ENCODE measurements at regions not wholly inside any gene's neighbourhood (a gene's known extent, or its start where the extent isn't known, plus 50 kb on each side); places are given as distances from the start of the nearest gene placed in this dataset.

GRCh38 chr12:84436134-84436533, 476.5 kb downstream of the SLC6A15 start:
- H3K4me1 ChIP-seq (ENCODE audit: control insufficient read depth in 4 of 4, insufficient read depth in 4 of 4, low read length in 3 of 4) = no peaks in the 10 kb centered on the region
- WGBS = 72% methylated on average over 1 of the region's 1 CpG
- H3K27ac ChIP-seq (ENCODE audit: low read depth in 1 of 2, low read length in 2 of 2) = no peak overlapping the region
- no peak overlapping the region for H3K4me3 ChIP-seq (ENCODE audit: low read depth in 1 of 3, low read length in 3 of 3)
- no peak overlapping the region for H3K9ac ChIP-seq (ENCODE audit: low read depth in 1 of 2, low read length in 2 of 2)
- TF ChIP-seq MAX (IDR thresholded peaks at IDR 0.05) (no peak), ATF3 (IDR thresholded peaks at IDR 0.05) (no peak), SP1 (IDR thresholded peaks at IDR 0.05) (no peak), HNF4G (IDR thresholded peaks at IDR 0.05) (no peak), FOXA1 (IDR thresholded peaks at IDR 0.05) (no peak), YY1 (IDR thresholded peaks at IDR 0.05) (no peak), EGR1 (IDR thresholded peaks at IDR 0.05; ENCODE audit: low read depth in 2 of 2) (no peak), CTCF (IDR thresholded peaks at IDR 0.05; ENCODE audit: low read depth, low read length, missing input control) (no peak), FOXA2 (IDR thresholded peaks at IDR 0.05) (no peak), NR2F2 (IDR thresholded peaks at IDR 0.05) (no peak), RXRA (IDR thresholded peaks at IDR 0.05) (no peak)
- no peak for DNase-seq (ENCODE audit: low spot score)
- no peaks in the 10 kb centered on the region for H3K36me3 ChIP-seq (ENCODE audit: control insufficient read depth in 4 of 4, insufficient read depth in 3 of 4, low read depth in 1 of 4, low read length in 3 of 4)
- H3K27me3 ChIP-seq (ENCODE audit: control insufficient read depth in 4 of 4, insufficient read depth in 4 of 4, low read length in 3 of 4) = peaks cover 0 to 5% (median 0%) of the 10 kb centered on the region in 4 donors
- no peaks in the 10 kb centered on the region for H3K9me3 ChIP-seq (ENCODE audit: control insufficient read depth in 4 of 4, low read length in 3 of 4)

GRCh38 chr12:84435682-84436081, 476.9 kb downstream of the SLC6A15 start:
- Histone ChIP-seq H3K4me1 (ENCODE audit: control insufficient read depth in 4 of 4, insufficient read depth in 4 of 4, low read length in 3 of 4) (no peaks in the 10 kb centered on the region), H3K9me3 (ENCODE audit: control insufficient read depth in 4 of 4, low read length in 3 of 4) (no peaks in the 10 kb centered on the region), H3K27me3 (ENCODE audit: control insufficient read depth in 4 of 4, insufficient read depth in 4 of 4, low read length in 3 of 4) (peaks cover 0 to 5% (median 0%) of the 10 kb centered on the region in 4 donors), H3K9ac (ENCODE audit: low read depth in 1 of 2, low read length in 2 of 2) (no peak overlapping the region), H3K36me3 (ENCODE audit: control insufficient read depth in 4 of 4, insufficient read depth in 3 of 4, low read depth in 1 of 4, low read length in 3 of 4) (no peaks in the 10 kb centered on the region), H3K27ac (ENCODE audit: low read depth in 1 of 2, low read length in 2 of 2) (no peak overlapping the region), H3K4me3 (ENCODE audit: low read depth in 1 of 3, low read length in 3 of 3) (no peak overlapping the region)
- WGBS = 61% methylated on average over 2 of the region's 2 CpGs
- TF ChIP-seq HNF4G (IDR thresholded peaks at IDR 0.05) (no peak), REST (IDR thresholded peaks at IDR 0.05) (no peak), NR2F2 (IDR thresholded peaks at IDR 0.05) (no peak), HNF4A (conservative IDR thresholded peaks at IDR 0.05) (no peak), GABPA (IDR thresholded peaks at IDR 0.05 in 1 of 2, conservative IDR thresholded peaks at IDR 0.05 in 1 of 2) (no peak), MAX (IDR thresholded peaks at IDR 0.05) (no peak), EGR1 (IDR thresholded peaks at IDR 0.05; ENCODE audit: low read depth in 2 of 2) (no peak), ZBTB33 (IDR thresholded peaks at IDR 0.05) (no peak), YY1 (IDR thresholded peaks at IDR 0.05) (no peak), RXRA (IDR thresholded peaks at IDR 0.05) (no peak), FOXA1 (IDR thresholded peaks at IDR 0.05) (no peak), RAD21 (IDR thresholded peaks at IDR 0.05) (no peak), JUND (IDR thresholded peaks at IDR 0.05) (no peak), TAF1 (conservative IDR thresholded peaks at IDR 0.05) (no peak), FOXA2 (IDR thresholded peaks at IDR 0.05) (no peak)
- DNase-seq (ENCODE audit: low spot score) = no peak
